Activated naive CD4-positive, alpha-beta T cell (primary cell): ENCODE measurements at regions not wholly inside any gene's neighbourhood (a gene's known extent, or its start where the extent isn't known, plus 50 kb on each side); places are given as distances from the start of the nearest gene placed in this dataset.

Experiments used
- DNase-seq, 4 experiments: peaks; one replicate each; lab custom pipeline; 2025; lab: John Stamatoyannopoulos, UW

- no peak for DNase-seq
Observed at GRCh38 chr6:148291876-148292275, 50.8 kb upstream of the SASH1 start.
